GM10248 (cell line): ENCODE measurements at regions not wholly inside any gene's neighbourhood (a gene's known extent, or its start where the extent isn't known, plus 50 kb on each side); places are given as distances from the start of the nearest gene placed in this dataset.

Source experiments
- CTCF ChIA-PET: fragments of 300-600 bp; sonication (Branson Sonifier 250); formaldehyde crosslinking; extraction: SDS; loops from one replicate; lab custom pipeline; 2021; ENCODE audit warnings: antibody characterized with exemption; lab: Yijun Ruan, JAX
- POLR2A ChIA-PET: fragments of 350-650 bp; sonication (Branson Sonifier 250); formaldehyde crosslinking; extraction: SDS; loops from one replicate; lab custom pipeline; 2020; ENCODE audit warnings: antibody characterized with exemption; lab: Yijun Ruan, JAX
- DNase-seq: peaks from one replicate; pipeline ENCODE4 v3.0.0; 2012; ENCODE audit errors: extremely low spot score
- CTCF ChIP-seq: IDR thresholded peaks from 2 replicates; pipeline ENCODE4 v1.5.1; 2012; ENCODE audit warnings: mild to moderate bottlenecking, low read depth; ENCODE audit errors: extremely low read depth, missing control alignments, control extremely low read depth

GRCh38 chr1:3988431-3988830 is 88.4 kb upstream of the C1orf174 start:
- ChIA-PET POLR2A (no interaction called here), CTCF (no interaction called here)
- no peak for DNase-seq
- no peak for TF ChIP-seq CTCF

GRCh38 chr1:3989465-3989864 is 89.4 kb upstream of the C1orf174 start:
- ChIA-PET CTCF (no interaction called here), POLR2A (no interaction called here)
- TF ChIP-seq CTCF: no peak
- DNase-seq: no peak

GRCh38 chr1:3992103-3992556 is 92.1 kb upstream of the C1orf174 start:
- ChIA-PET POLR2A (no interaction called here), CTCF (no interaction called here)
- no peak for TF ChIP-seq CTCF
- DNase-seq: no peak

GRCh38 chr1:3992746-3993145 is 92.7 kb upstream of the C1orf174 start:
- ChIA-PET CTCF (no interaction called here), POLR2A (no interaction called here)
- no peak for TF ChIP-seq CTCF
- no peak for DNase-seq

GRCh38 chr1:3993619-3994375 is 93.7 kb upstream of the C1orf174 start:
- ChIA-PET POLR2A (no interaction called here), CTCF (no interaction called here)
- no peak for TF ChIP-seq CTCF
- no peak for DNase-seq

GRCh38 chr1:3995141-3995780 is 95.2 kb upstream of the C1orf174 start:
- CTCF ChIA-PET: no interaction called here
- DNase-seq: no peak
- no peak for TF ChIP-seq CTCF
- POLR2A ChIA-PET: no interaction called here
